H1 (cell line): ENCODE measurements at regions not wholly inside any gene's neighbourhood (a gene's known extent, or its start where the extent isn't known, plus 50 kb on each side); places are given as distances from the start of the nearest gene placed in this dataset.

Source experiments
- CTCF ChIA-PET: fragments of 300-600 bp; sonication (Branson Sonifier 250); formaldehyde crosslinking; loops from one replicate; lab custom pipeline; 2021; ENCODE audit not compliant: partially characterized antibody; lab: Charles Lee
- POLR2A ChIA-PET: fragments of 300-600 bp; sonication (Branson Sonifier 250); formaldehyde crosslinking; loops from one replicate; lab custom pipeline; 2021; ENCODE audit warnings: inconsistent platforms; ENCODE audit not compliant: partially characterized antibody; lab: Charles Lee
- DNase-seq, 2 experiments: peaks; one replicate each; pipeline versions ENCODE4 v3.0.0 to v3.0.0-alpha.2; 2010 to 2022; ENCODE audit warnings: low spot score in 2 of 2, low read depth in 1 of 2, mixed read lengths in 1 of 2
- FAIRE-seq: peaks from 2 replicates; lab custom pipeline; 2011; peaks lifted over from hg19 to GRCh38; lab: Jason Lieb, UNC
- H2AFZ ChIP-seq: 2 replicates; pipeline ENCODE4 v1.8.1; 2012; ENCODE audit warnings: low read length, inconsistent platforms
- H2AK5ac ChIP-seq: 2 replicates; pipeline ENCODE4 v1.6.1; 2013; ENCODE audit warnings: low read depth, low read length
- H2BK120ac ChIP-seq: replicated peaks from 2 replicates; pipeline ENCODE3; 2013; ENCODE audit warnings: low read depth, low read length, inconsistent platforms
- H2BK12ac ChIP-seq: 2 replicates; pipeline ENCODE4 v1.6.1; 2013; ENCODE audit warnings: low read depth, low read length
- H2BK15ac ChIP-seq: 2 replicates; pipeline ENCODE4 v1.6.1; 2013; ENCODE audit warnings: low read length
- H2BK20ac ChIP-seq: 2 replicates; pipeline ENCODE4 v1.6.1; 2013; ENCODE audit warnings: low read length
- H2BK5ac ChIP-seq: 2 replicates; pipeline ENCODE4 v1.6.1; 2013; ENCODE audit warnings: low read depth, low read length
- H3K14ac ChIP-seq: 2 replicates; pipeline ENCODE4 v1.6.1; 2013; ENCODE audit warnings: inconsistent platforms; ENCODE audit not compliant: insufficient read length
- H3K18ac ChIP-seq: 2 replicates; pipeline ENCODE4 v1.6.1; 2013; ENCODE audit warnings: low read length; ENCODE audit errors: extremely low read depth
- H3K23ac ChIP-seq: 2 replicates; pipeline ENCODE4 v1.6.1; 2013; ENCODE audit warnings: inconsistent platforms; ENCODE audit not compliant: insufficient read length
- H3K23me2 ChIP-seq: 2 replicates; pipeline ENCODE4 v1.6.1; 2013; ENCODE audit warnings: low read depth, low read length
- H3K27ac ChIP-seq: 2 replicates; pipeline ENCODE4 v1.6.1; 2011; ENCODE audit warnings: low read depth, low read length, inconsistent platforms
- H3K27me3 ChIP-seq, 4 experiments: replicated peaks in 1 of 4; 1 replicate in 1 of 4; 2 replicates in 3 of 4; pipeline versions ENCODE4 v1.6.1 to v1.8.1; 2011 to 2013; ENCODE audit warnings: low read length in 3 of 4, mild to moderate bottlenecking in 3 of 4, inconsistent platforms in 2 of 4, mixed read lengths in 2 of 4, moderate library complexity in 1 of 4; ENCODE audit not compliant: control insufficient read depth in 3 of 4, insufficient read depth in 3 of 4; ENCODE audit errors: extremely low read depth in 1 of 4
- H3K36me3 ChIP-seq, 4 experiments: 2 replicates each; pipeline versions ENCODE4 v1.6.1 to v1.8.1; 2011 to 2013; ENCODE audit warnings: mild to moderate bottlenecking in 4 of 4, low read length in 3 of 4, moderate library complexity in 2 of 4, control low read depth in 1 of 4, inconsistent platforms in 1 of 4; ENCODE audit not compliant: insufficient read depth in 4 of 4, control insufficient read depth in 2 of 4
- H3K4ac ChIP-seq: replicated peaks from 2 replicates; pipeline ENCODE3; 2013; ENCODE audit warnings: low read length, low read depth, mixed read lengths, inconsistent platforms; ENCODE audit not compliant: insufficient read length
- H3K4me1 ChIP-seq, 4 experiments: replicated peaks in 1 of 4; 1 replicate in 1 of 4; 2 replicates in 3 of 4; pipeline versions ENCODE4 v1.6.1 to v1.8.1; 2011 to 2013; ENCODE audit warnings: low read length in 3 of 4, inconsistent platforms in 2 of 4, mixed read lengths in 1 of 4; ENCODE audit not compliant: insufficient read depth in 4 of 4, control insufficient read depth in 3 of 4
- H3K4me2 ChIP-seq, 2 experiments: 2 replicates each; pipeline versions ENCODE4 v1.6.1 to v1.8.1; 2011 to 2013; ENCODE audit warnings: low read depth in 2 of 2, low read length in 2 of 2, control low read depth in 1 of 2, inconsistent platforms in 1 of 2, mild to moderate bottlenecking in 1 of 2; ENCODE audit not compliant: insufficient read depth in 1 of 2
- H3K4me3 ChIP-seq, 4 experiments: fragments of 200-600, 300-600 bp in 1 of 4; sonication (generic), shearing (Covaris generic), sonication (Bioruptor Twin) in 1 of 4; 2 replicates each; pipeline versions ENCODE4 v1.5.1 to v1.8.1; 2011 to 2016; ENCODE audit warnings: low read length in 4 of 4, low read depth in 3 of 4, control low read depth in 2 of 4, inconsistent platforms in 2 of 4, mild to moderate bottlenecking in 2 of 4, mixed read lengths in 1 of 4, moderate library complexity in 1 of 4; ENCODE audit not compliant: insufficient read depth in 2 of 4; ENCODE audit errors: extremely low read depth in 1 of 4
- H3K56ac ChIP-seq: replicated peaks from 2 replicates; pipeline ENCODE3; 2013; ENCODE audit warnings: low read depth, mild to moderate bottlenecking, mixed read lengths, low read length, inconsistent platforms; ENCODE audit not compliant: insufficient read length
- H3K79me1 ChIP-seq: 2 replicates; pipeline ENCODE4 v1.6.1; 2013; ENCODE audit warnings: low read depth, low read length, control low read depth
- H3K79me2 ChIP-seq, 2 experiments: 2 replicates each; pipeline versions ENCODE4 v1.6.1 to v1.8.1; 2012 to 2013; ENCODE audit warnings: low read length in 2 of 2, mild to moderate bottlenecking in 2 of 2, inconsistent platforms in 1 of 2; ENCODE audit not compliant: insufficient read depth in 2 of 2, control insufficient read depth in 1 of 2
- H3K9ac ChIP-seq, 4 experiments: replicated peaks in 1 of 4; 1 replicate in 1 of 4; 2 replicates in 3 of 4; pipeline versions ENCODE4 v1.6.1 to v1.8.1; 2011 to 2013; ENCODE audit warnings: low read depth in 3 of 4, low read length in 3 of 4, control low read depth in 2 of 4, mild to moderate bottlenecking in 2 of 4, moderate library complexity in 2 of 4, inconsistent platforms in 1 of 4; ENCODE audit errors: extremely low read depth in 1 of 4
- H3K9me3 ChIP-seq, 2 experiments: 2 replicates each; pipeline versions ENCODE4 v1.6.1 to v1.8.1; 2012 to 2013; ENCODE audit warnings: mild to moderate bottlenecking in 2 of 2, moderate library complexity in 2 of 2, control low read depth in 1 of 2, inconsistent platforms in 1 of 2, low read depth in 1 of 2, low read length in 1 of 2, mixed read lengths in 1 of 2; ENCODE audit not compliant: insufficient read depth in 2 of 2
- H4K20me1 ChIP-seq, 2 experiments: replicated peaks in 1 of 2; 2 replicates each; pipeline versions ENCODE3 to v1.8.1; 2011 to 2013; ENCODE audit warnings: inconsistent platforms in 2 of 2, low read length in 2 of 2, mild to moderate bottlenecking in 1 of 2; ENCODE audit not compliant: insufficient read depth in 2 of 2, control insufficient read depth in 1 of 2
- H4K5ac ChIP-seq: 2 replicates; pipeline ENCODE4 v1.6.1; 2013; ENCODE audit warnings: low read length, low read depth, mixed read lengths, inconsistent platforms; ENCODE audit not compliant: insufficient read length
- H4K8ac ChIP-seq: 2 replicates; pipeline ENCODE4 v1.8.0; 2013; ENCODE audit warnings: mild to moderate bottlenecking, moderate library complexity, low read length, inconsistent platforms; ENCODE audit not compliant: insufficient read depth; ENCODE audit errors: extremely low read depth
- H4K91ac ChIP-seq: replicated peaks from 2 replicates; pipeline ENCODE3; 2013; ENCODE audit warnings: low read length, mixed read lengths, inconsistent platforms; ENCODE audit not compliant: insufficient read length
- BACH1 ChIP-seq: IDR thresholded peaks from 2 replicates; pipeline ENCODE4 v1.6.1; 2012; ENCODE audit warnings: low read length, improper control_type of control experiment
- CHD2 ChIP-seq: IDR thresholded peaks from 2 replicates; pipeline ENCODE4 v1.6.1; 2012; ENCODE audit warnings: low read length, improper control_type of control experiment
- HDAC6 ChIP-seq: IDR thresholded peaks from one replicate; pipeline ENCODE4 v1.7.1; 2012; ENCODE audit warnings: low read depth, mild to moderate bottlenecking, inconsistent platforms, low read length, moderate library complexity
- JUND ChIP-seq: IDR thresholded peaks from 2 replicates; pipeline ENCODE4 v1.6.1; 2011; ENCODE audit warnings: mild to moderate bottlenecking, improper control_type of control experiment, low read length
- KDM5A ChIP-seq: fragments of 200-600 bp; IDR thresholded peaks from 2 replicates; pipeline ENCODE4 v1.7.1; 2012; ENCODE audit warnings: mild to moderate bottlenecking, low read length, inconsistent platforms, mixed read lengths
- NANOG ChIP-seq: IDR thresholded peaks from 2 replicates; pipeline ENCODE4 v1.6.1; 2011; ENCODE audit warnings: low read length, low read depth, mild to moderate bottlenecking, inconsistent platforms; ENCODE audit not compliant: insufficient read depth, poor library complexity, severe bottlenecking
- PHF8 ChIP-seq: fragments of 200-600 bp; sonication (generic); conservative IDR thresholded peaks from 2 replicates; pipeline ENCODE4 v1.7.1; 2012; ENCODE audit warnings: low read depth, mild to moderate bottlenecking, inconsistent platforms, low read length, moderate library complexity
- POLR2AphosphoS5 ChIP-seq: IDR thresholded peaks from 2 replicates; pipeline ENCODE4 v1.6.1; 2011; ENCODE audit warnings: low read depth, low read length
- RNF2 ChIP-seq: fragments of 200-900, 300-1000 bp; sonication (generic); IDR thresholded peaks from 2 replicates; pipeline ENCODE4 v1.7.1; 2016; ENCODE audit warnings: borderline replicate concordance, low read depth, mild to moderate bottlenecking, antibody characterized with exemption, low read length; ENCODE audit not compliant: poor library complexity, severe bottlenecking; ENCODE audit errors: missing control alignments
- SIN3A ChIP-seq, 2 experiments: IDR thresholded peaks in 1 of 2; conservative IDR thresholded peaks in 1 of 2; 2 replicates each; pipeline ENCODE4 v1.6.1; 2011 to 2012; ENCODE audit warnings: low read length in 2 of 2, improper control_type of control experiment in 1 of 2, low read depth in 1 of 2, mild to moderate bottlenecking in 1 of 2
- SIRT6 ChIP-seq: IDR thresholded peaks from one replicate; pipeline ENCODE4 v1.7.1; 2012; ENCODE audit warnings: low read length, inconsistent platforms
- TCF12 ChIP-seq: IDR thresholded peaks from 2 replicates; pipeline ENCODE4 v1.6.1; 2011; ENCODE audit warnings: low read depth, mild to moderate bottlenecking, low read length
- ZNF274 ChIP-seq: IDR thresholded peaks from 2 replicates; pipeline ENCODE4 v1.7.0; 2012; ENCODE audit warnings: low read length, borderline replicate concordance; ENCODE audit errors: extremely low read depth
- WGBS, 2 experiments: shearing (Covaris generic) in 1 of 2; methylation state at CpG; one replicate each; pipeline versions ENCODE4 v1.1.6 to v1.1.7; 2013 to 2015; ENCODE audit warnings: low lambda C conversion rate in 2 of 2, mixed read lengths in 2 of 2, inconsistent platforms in 1 of 2, low coverage in 1 of 2, missing lambda C conversion rate in 1 of 2; ENCODE audit not compliant: insufficient replicate concordance in 2 of 2, insufficient coverage in 1 of 2, insufficient read length in 1 of 2; ENCODE audit errors: extremely low coverage in 1 of 2, missing lambda C conversion rate in 1 of 2; 5-methylcytosine and 5-hydroxymethylcytosine counted together

- Histone ChIP-seq H4K8ac (no peak overlapping the region), H3K79me1 (no peaks in the 10 kb centered on the region), H3K79me2 (no peaks in the 10 kb centered on the region), H2BK20ac (no peak overlapping the region), H2BK15ac (no peak overlapping the region), H3K56ac (no peak overlapping the region), H3K9me3 (no peaks in the 10 kb centered on the region), H3K4ac (no peak overlapping the region), H2BK12ac (no peak overlapping the region), H3K9ac (no peak overlapping the region), H3K23ac (no peak overlapping the region), H2AK5ac (no peak overlapping the region), H3K27me3 (no peaks in the 10 kb centered on the region), H4K5ac (no peak overlapping the region), H3K23me2 (peaks cover 8% of the 10 kb centered on the region; the same call in 1 of the 2 replicates), H4K91ac (no peak overlapping the region), H3K14ac (no peak overlapping the region), H2AFZ (no peak overlapping the region), H3K4me2 (no peak overlapping the region), H3K4me3 (no peak overlapping the region), H2BK5ac (no peak overlapping the region), H2BK120ac (no peak overlapping the region), H3K4me1 (peaks cover 0 to 9% (median under 1%) of the 10 kb centered on the region in 4 experiments; a peak in 3 of 7 replicates), H3K27ac (no peak overlapping the region), H4K20me1 (no peaks in the 10 kb centered on the region), H3K18ac (no peak overlapping the region), H3K36me3 (no peaks in the 10 kb centered on the region; a peak in 1 of 8 replicates)
- ChIA-PET CTCF (interaction anchor here (0.8 kb wide), 2 partner anchors 115 to 218 kb away, joined by 3 read pairs; no protein-coding TSS in a partner anchor), POLR2A (no interaction called here)
- DNase-seq = peak in 1 of 2 experiments; percentile 30
- WGBS, 2 experiments = 89% methylated on average over 20 of the region's 20 CpGs; no CpG with 5 or more reads in 1 of the 2 experiments
- FAIRE-seq = no peak
- no peak for TF ChIP-seq CHD2
- TF ChIP-seq JUND = no peak
- TF ChIP-seq HDAC6 = no peak
- TF ChIP-seq NANOG = no peak
- no peak for TF ChIP-seq SIN3A (conservative IDR thresholded peaks at IDR 0.05 in 1 of 2, IDR thresholded peaks at IDR 0.05 in 1 of 2; ENCODE audit: low read depth in 1 of 2, low read length in 2 of 2)
- TF ChIP-seq POLR2AphosphoS5 = no peak
- no peak for TF ChIP-seq PHF8
- no peak for TF ChIP-seq KDM5A
- TF ChIP-seq BACH1 = no peak
- no peak for TF ChIP-seq TCF12
- no peak for TF ChIP-seq RNF2
- TF ChIP-seq ZNF274 = no peak
- no peak for TF ChIP-seq SIRT6
Measured at GRCh38 chr14:101118746-101119591, 215.4 kb upstream of the RTL1 start.
